RWPE1 (cell line): ENCODE measurements at regions not wholly inside any gene's neighbourhood (a gene's known extent, or its start where the extent isn't known, plus 50 kb on each side); places are given as distances from the start of the nearest gene placed in this dataset.

ENCODE experiments used
- CTCF ChIA-PET: fragments of 350-600 bp; sonication (Branson Sonifier 250); formaldehyde crosslinking; extraction: SDS; loops from one replicate; lab custom pipeline; 2021; lab: Yijun Ruan, JAX
- POLR2A ChIA-PET: fragments of 400-600 bp; formaldehyde crosslinking; extraction: SDS; loops from one replicate; lab custom pipeline; 2020; ENCODE audit warnings: antibody characterized with exemption; ENCODE audit not compliant: low non-redundant PET; lab: Yijun Ruan, JAX
- DNase-seq: peaks from one replicate; pipeline ENCODE4 v3.0.0; 2012; ENCODE audit warnings: low spot score
- H3K27ac ChIP-seq: fragments of 450-650 bp; 2 replicates; pipeline ENCODE4 v1.5.1; 2017
- CTCF ChIP-seq: fragments of 450-650 bp; conservative IDR thresholded peaks from 2 replicates; pipeline ENCODE4 v1.5.1; 2017; ENCODE audit warnings: low read depth, mild to moderate bottlenecking

GRCh38 chr10:108469940-108470339 lies 1305.4 kb upstream of the SORCS1 start:
- H3K27ac ChIP-seq, result no peak overlapping the region
- TF ChIP-seq CTCF, result no peak
- no peak for DNase-seq
- ChIA-PET CTCF (no interaction called here), POLR2A (no interaction called here)

GRCh38 chr10:108465871-108466641 lies 1301.5 kb upstream of the SORCS1 start:
- ChIA-PET CTCF (interaction anchor here (0.7 kb wide), 1 partner anchor 11 kb away, joined by 3 read pairs; no protein-coding TSS in a partner anchor), POLR2A (no interaction called here)
- no peak for TF ChIP-seq CTCF
- peak; percentile 8 for DNase-seq
- H3K27ac ChIP-seq, result no peak overlapping the region

- POLR2A ChIA-PET, result no interaction called here
- DNase-seq, result no peak
- CTCF ChIA-PET, result no interaction called here
- no peak overlapping the region for H3K27ac ChIP-seq
- TF ChIP-seq CTCF, result no peak
Observed at GRCh38 chr10:108462005-108462404, 1297.5 kb upstream of the SORCS1 start.

- H3K27ac ChIP-seq, result no peak overlapping the region
- DNase-seq, result no peak
- no peak for TF ChIP-seq CTCF
- CTCF ChIA-PET, result interaction anchor here (0.6 kb wide), 2 partner anchors 11 to 13 kb away, joined by 3 read pairs; no protein-coding TSS in a partner anchor
- POLR2A ChIA-PET, result no interaction called here
Observed at GRCh38 chr10:108454793-108455192, 1290.3 kb upstream of the SORCS1 start.

GRCh38 chr10:108454224-108454623 lies 1289.7 kb upstream of the SORCS1 start:
- no peak overlapping the region for H3K27ac ChIP-seq
- POLR2A ChIA-PET, result no interaction called here
- TF ChIP-seq CTCF, result no peak
- CTCF ChIA-PET, result interaction anchor here (0.6 kb wide), 1 partner anchor 13 kb away, joined by 3 read pairs; no protein-coding TSS in a partner anchor
- DNase-seq, result no peak

GRCh38 chr10:108453166-108453565 lies 1288.7 kb upstream of the SORCS1 start:
- ChIA-PET CTCF (no interaction called here), POLR2A (no interaction called here)
- TF ChIP-seq CTCF, result no peak
- no peak overlapping the region for H3K27ac ChIP-seq
- DNase-seq, result no peak
